K562 (cell line): ENCODE measurements at regions not wholly inside any gene's neighbourhood (a gene's known extent, or its start where the extent isn't known, plus 50 kb on each side); places are given as distances from the start of the nearest gene placed in this dataset.
A peak's percentile ranks its signal among the peaks of the same experiment; 100 is the strongest.

Source experiments
- BMI1 ChIP-seq: fragments of 150-350 bp; IDR thresholded peaks from 2 replicates; pipeline ENCODE4 v1.6.1; 2014; ENCODE audit warnings: low read length
- DNMT1 ChIP-seq: fragments of 450-650 bp; IDR thresholded peaks from 2 replicates; pipeline ENCODE4 v1.6.1; 2016; ENCODE audit warnings: antibody characterized with exemption, mild to moderate bottlenecking
- EP400 ChIP-seq: fragments of 450-650 bp; IDR thresholded peaks from 2 replicates; pipeline ENCODE4 v1.6.1; 2017; ENCODE audit warnings: antibody characterized with exemption, mild to moderate bottlenecking, moderate library complexity
- ETV6 ChIP-seq, 3 experiments: fragments of 150-350 bp in 1 of 3; sonication (generic) in 1 of 3; formaldehyde crosslinking in 1 of 3; IDR thresholded peaks; 2 replicates each; pipeline versions ENCODE4 v1.6.1 to v1.8.0; 2014 to 2022; ENCODE audit warnings: borderline replicate concordance in 2 of 3, low read depth in 2 of 3, antibody characterized with exemption in 1 of 3, low read length in 1 of 3, mild to moderate bottlenecking in 1 of 3, missing genetic modification reagents in 1 of 3
- HDGF ChIP-seq: fragments of 450-650 bp; IDR thresholded peaks from 2 replicates; pipeline ENCODE4 v1.6.1; 2016
- POLR2G ChIP-seq: fragments of 200-400 bp; formaldehyde crosslinking; IDR thresholded peaks from 2 replicates; pipeline ENCODE4 v1.6.1; 2017; ENCODE audit warnings: low read depth, mild to moderate bottlenecking, antibody characterized with exemption, low read length, moderate library complexity
- PYGO2 ChIP-seq: fragments of 450-650 bp; IDR thresholded peaks from 2 replicates; pipeline ENCODE4 v1.6.1; 2016; ENCODE audit warnings: mild to moderate bottlenecking, missing genetic modification characterization, moderate library complexity, missing compliant biosample characterization
- RBM14 ChIP-seq: fragments of 200-400 bp; formaldehyde crosslinking; IDR thresholded peaks from 2 replicates; pipeline ENCODE4 v1.6.1; 2018; ENCODE audit warnings: low read depth, mild to moderate bottlenecking, low read length, moderate library complexity, borderline replicate concordance; ENCODE audit not compliant: insufficient read depth
- RBM22 ChIP-seq: fragments of 200-400 bp; formaldehyde crosslinking; IDR thresholded peaks from 2 replicates; pipeline ENCODE4 v1.6.1; 2018; ENCODE audit warnings: low read length, low read depth; ENCODE audit not compliant: poor library complexity, severe bottlenecking
- RFX7 ChIP-seq: fragments of 250-450 bp; sonication (Bioruptor Pico); IDR thresholded peaks from 2 replicates; pipeline ENCODE4 v1.5.1; 2021; ENCODE audit warnings: mild to moderate bottlenecking
- SAFB2 ChIP-seq: fragments of 200-400 bp; formaldehyde crosslinking; IDR thresholded peaks from 2 replicates; pipeline ENCODE4 v1.6.1; 2018; ENCODE audit warnings: borderline replicate concordance, low read length, low read depth, moderate library complexity; ENCODE audit not compliant: severe bottlenecking
- STAG1 ChIP-seq: sonication (generic); formaldehyde crosslinking; IDR thresholded peaks from 2 replicates; pipeline ENCODE4 v1.5.0; 2020; ENCODE audit warnings: missing genetic modification reagents, borderline replicate concordance
- ZNF24 ChIP-seq: fragments of 450-650 bp; IDR thresholded peaks from 2 replicates; pipeline ENCODE4 v1.6.1; 2016
- ZNF354B ChIP-seq: fragments of 250-450 bp; sonication (Bioruptor Pico); IDR thresholded peaks from 2 replicates; pipeline ENCODE4 v1.4.0; 2020
- TF ChIP-seq, protein P1 (sequence below), 2 experiments: IDR thresholded peaks; 2 replicates each; pipeline ENCODE4 v1.6.1; 2012; ENCODE audit warnings: improper control_type of control experiment in 2 of 2, low read depth in 2 of 2, low read length in 2 of 2, borderline replicate concordance in 1 of 2
- TF ChIP-seq, protein P2 (sequence below): sonication (generic); formaldehyde crosslinking; IDR thresholded peaks from 2 replicates; pipeline ENCODE4 v1.8.1; 2023; ENCODE audit warnings: mild to moderate bottlenecking, missing genetic modification reagents
- TF ChIP-seq, protein P3 (sequence below): fragments of 450-650 bp; conservative IDR thresholded peaks from 2 replicates; pipeline ENCODE4 v1.6.1; 2016; ENCODE audit warnings: missing genetic modification characterization, low read depth, mild to moderate bottlenecking, control low read depth, missing compliant biosample characterization
- TF ChIP-seq, protein P4 (sequence below), 2 experiments: IDR thresholded peaks; 2 replicates each; pipeline ENCODE4 v1.6.1; 2011; ENCODE audit warnings: borderline replicate concordance in 1 of 2, control low read depth in 1 of 2, low read depth in 1 of 2, low read length in 1 of 2, mild to moderate bottlenecking in 1 of 2, mixed read lengths in 1 of 2, moderate library complexity in 1 of 2; ENCODE audit not compliant: insufficient read depth in 1 of 2, insufficient read length in 1 of 2, poor library complexity in 1 of 2, severe bottlenecking in 1 of 2; ENCODE audit errors: extremely low read depth in 1 of 2
- TF ChIP-seq, protein P5 (sequence below): fragments of 250-450 bp; sonication (Bioruptor Pico); IDR thresholded peaks from 2 replicates; pipeline ENCODE4 v1.4.0; 2020

DNA sequence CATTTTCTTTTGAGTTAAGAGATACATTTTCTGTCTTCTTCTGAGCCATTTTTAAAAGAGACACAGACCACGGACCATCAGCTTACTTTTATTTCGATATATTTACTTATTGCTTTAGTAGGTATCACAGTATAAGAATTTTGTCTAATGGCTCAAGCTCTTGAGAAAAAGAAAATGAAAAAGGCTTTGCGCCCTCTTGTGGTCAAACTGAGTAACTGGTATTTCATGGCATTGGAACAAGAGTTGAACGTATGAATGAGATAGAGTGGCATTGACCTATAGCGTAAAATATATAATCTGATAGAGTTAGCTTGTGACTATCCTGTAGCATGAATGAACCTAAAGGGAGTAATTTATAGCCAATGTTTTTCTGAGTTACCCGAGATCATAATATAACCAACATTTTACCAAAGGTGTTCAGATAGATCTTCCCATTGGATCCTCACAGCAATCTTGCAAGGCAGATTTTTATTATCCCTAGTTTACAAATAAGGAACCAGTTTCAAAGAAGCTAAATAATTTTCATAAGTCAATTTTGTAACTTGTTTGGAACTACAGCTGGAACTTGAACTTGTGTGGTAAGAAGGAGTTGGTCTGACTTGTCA is 154.6 kb downstream of the POLR2M start (continued):
- TF ChIP-seq ZNF354B (CRISPR knock-in tag) (no peak), POLR2G (no peak), RFX7 (no peak), HDGF (no peak), RBM22 (no peak), PYGO2 (no peak), EP400 (no peak), SAFB2 (no peak), ZNF24 (peak; percentile 85), DNMT1 (no peak), RBM14 (no peak), ETV6 (IDR thresholded peaks at IDR 0.05; ENCODE audit: borderline replicate concordance in 1 of 2, low read depth in 2 of 2, low read length in 1 of 2) (no peak), ETV6 (CRISPR knock-in tag; IDR thresholded peaks at IDR 0.05; ENCODE audit: borderline replicate concordance) (no peak), BMI1 (0 out of 2 replicates have a peak, but pooled peaks have one; percentile 45), STAG1 (CRISPR knock-in tag) (no peak)
- TF ChIP-seq, protein P1, sequence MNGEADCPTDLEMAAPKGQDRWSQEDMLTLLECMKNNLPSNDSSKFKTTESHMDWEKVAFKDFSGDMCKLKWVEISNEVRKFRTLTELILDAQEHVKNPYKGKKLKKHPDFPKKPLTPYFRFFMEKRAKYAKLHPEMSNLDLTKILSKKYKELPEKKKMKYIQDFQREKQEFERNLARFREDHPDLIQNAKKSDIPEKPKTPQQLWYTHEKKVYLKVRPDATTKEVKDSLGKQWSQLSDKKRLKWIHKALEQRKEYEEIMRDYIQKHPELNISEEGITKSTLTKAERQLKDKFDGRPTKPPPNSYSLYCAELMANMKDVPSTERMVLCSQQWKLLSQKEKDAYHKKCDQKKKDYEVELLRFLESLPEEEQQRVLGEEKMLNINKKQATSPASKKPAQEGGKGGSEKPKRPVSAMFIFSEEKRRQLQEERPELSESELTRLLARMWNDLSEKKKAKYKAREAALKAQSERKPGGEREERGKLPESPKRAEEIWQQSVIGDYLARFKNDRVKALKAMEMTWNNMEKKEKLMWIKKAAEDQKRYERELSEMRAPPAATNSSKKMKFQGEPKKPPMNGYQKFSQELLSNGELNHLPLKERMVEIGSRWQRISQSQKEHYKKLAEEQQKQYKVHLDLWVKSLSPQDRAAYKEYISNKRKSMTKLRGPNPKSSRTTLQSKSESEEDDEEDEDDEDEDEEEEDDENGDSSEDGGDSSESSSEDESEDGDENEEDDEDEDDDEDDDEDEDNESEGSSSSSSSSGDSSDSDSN (IDR thresholded peaks at IDR 0.05; ENCODE audit: borderline replicate concordance in 1 of 2, low read depth in 2 of 2, low read length in 2 of 2), result no peak
- TF ChIP-seq, protein P2, sequence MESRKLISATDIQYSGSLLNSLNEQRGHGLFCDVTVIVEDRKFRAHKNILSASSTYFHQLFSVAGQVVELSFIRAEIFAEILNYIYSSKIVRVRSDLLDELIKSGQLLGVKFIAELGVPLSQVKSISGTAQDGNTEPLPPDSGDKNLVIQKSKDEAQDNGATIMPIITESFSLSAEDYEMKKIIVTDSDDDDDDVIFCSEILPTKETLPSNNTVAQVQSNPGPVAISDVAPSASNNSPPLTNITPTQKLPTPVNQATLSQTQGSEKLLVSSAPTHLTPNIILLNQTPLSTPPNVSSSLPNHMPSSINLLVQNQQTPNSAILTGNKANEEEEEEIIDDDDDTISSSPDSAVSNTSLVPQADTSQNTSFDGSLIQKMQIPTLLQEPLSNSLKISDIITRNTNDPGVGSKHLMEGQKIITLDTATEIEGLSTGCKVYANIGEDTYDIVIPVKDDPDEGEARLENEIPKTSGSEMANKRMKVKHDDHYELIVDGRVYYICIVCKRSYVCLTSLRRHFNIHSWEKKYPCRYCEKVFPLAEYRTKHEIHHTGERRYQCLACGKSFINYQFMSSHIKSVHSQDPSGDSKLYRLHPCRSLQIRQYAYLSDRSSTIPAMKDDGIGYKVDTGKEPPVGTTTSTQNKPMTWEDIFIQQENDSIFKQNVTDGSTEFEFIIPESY (CRISPR knock-in tag), result no peak
- TF ChIP-seq, protein P3, sequence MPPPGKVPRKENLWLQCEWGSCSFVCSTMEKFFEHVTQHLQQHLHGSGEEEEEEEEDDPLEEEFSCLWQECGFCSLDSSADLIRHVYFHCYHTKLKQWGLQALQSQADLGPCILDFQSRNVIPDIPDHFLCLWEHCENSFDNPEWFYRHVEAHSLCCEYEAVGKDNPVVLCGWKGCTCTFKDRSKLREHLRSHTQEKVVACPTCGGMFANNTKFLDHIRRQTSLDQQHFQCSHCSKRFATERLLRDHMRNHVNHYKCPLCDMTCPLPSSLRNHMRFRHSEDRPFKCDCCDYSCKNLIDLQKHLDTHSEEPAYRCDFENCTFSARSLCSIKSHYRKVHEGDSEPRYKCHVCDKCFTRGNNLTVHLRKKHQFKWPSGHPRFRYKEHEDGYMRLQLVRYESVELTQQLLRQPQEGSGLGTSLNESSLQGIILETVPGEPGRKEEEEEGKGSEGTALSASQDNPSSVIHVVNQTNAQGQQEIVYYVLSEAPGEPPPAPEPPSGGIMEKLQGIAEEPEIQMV, result no peak
- TF ChIP-seq, protein P4, sequence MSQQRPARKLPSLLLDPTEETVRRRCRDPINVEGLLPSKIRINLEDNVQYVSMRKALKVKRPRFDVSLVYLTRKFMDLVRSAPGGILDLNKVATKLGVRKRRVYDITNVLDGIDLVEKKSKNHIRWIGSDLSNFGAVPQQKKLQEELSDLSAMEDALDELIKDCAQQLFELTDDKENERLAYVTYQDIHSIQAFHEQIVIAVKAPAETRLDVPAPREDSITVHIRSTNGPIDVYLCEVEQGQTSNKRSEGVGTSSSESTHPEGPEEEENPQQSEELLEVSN (IDR thresholded peaks at IDR 0.05; ENCODE audit: borderline replicate concordance in 1 of 2, extremely low read depth in 1 of 2, insufficient read depth in 1 of 2, insufficient read length in 1 of 2, low read depth in 1 of 2, low read length in 1 of 2, poor library complexity in 1 of 2, severe bottlenecking in 1 of 2), result no peak
- TF ChIP-seq, protein P5, sequence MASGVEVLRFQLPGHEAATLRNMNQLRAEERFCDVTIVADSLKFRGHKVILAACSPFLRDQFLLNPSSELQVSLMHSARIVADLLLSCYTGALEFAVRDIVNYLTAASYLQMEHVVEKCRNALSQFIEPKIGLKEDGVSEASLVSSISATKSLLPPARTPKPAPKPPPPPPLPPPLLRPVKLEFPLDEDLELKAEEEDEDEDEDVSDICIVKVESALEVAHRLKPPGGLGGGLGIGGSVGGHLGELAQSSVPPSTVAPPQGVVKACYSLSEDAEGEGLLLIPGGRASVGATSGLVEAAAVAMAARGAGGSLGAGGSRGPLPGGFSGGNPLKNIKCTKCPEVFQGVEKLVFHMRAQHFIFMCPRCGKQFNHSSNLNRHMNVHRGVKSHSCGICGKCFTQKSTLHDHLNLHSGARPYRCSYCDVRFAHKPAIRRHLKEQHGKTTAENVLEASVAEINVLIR (CRISPR knock-in tag), result no peak
